ENCODE measurements at regions not wholly inside any gene's neighbourhood (a gene's known extent, or its start where the extent isn't known, plus 50 kb on each side); places are given as distances from the start of the nearest gene placed in this dataset.

GRCh38 chr9:80399606-80400005 lies 827.8 kb downstream of the TLE4 start:
- TF ChIP-seq CTCF (IDR thresholded peaks at IDR 0.05) (no peak), POLR2A (IDR thresholded peaks at IDR 0.05) (no peak)
